HG03139 (cell line): ENCODE measurements at regions not wholly inside any gene's neighbourhood (a gene's known extent, or its start where the extent isn't known, plus 50 kb on each side); places are given as distances from the start of the nearest gene placed in this dataset.

Experiments used
- ATAC-seq: cut with Tn5 transposase; IDR thresholded peaks from one replicate; pipeline ENCODE4 v1.9.1; 2021; ENCODE audit not compliant: unreplicated experiment

DNA sequence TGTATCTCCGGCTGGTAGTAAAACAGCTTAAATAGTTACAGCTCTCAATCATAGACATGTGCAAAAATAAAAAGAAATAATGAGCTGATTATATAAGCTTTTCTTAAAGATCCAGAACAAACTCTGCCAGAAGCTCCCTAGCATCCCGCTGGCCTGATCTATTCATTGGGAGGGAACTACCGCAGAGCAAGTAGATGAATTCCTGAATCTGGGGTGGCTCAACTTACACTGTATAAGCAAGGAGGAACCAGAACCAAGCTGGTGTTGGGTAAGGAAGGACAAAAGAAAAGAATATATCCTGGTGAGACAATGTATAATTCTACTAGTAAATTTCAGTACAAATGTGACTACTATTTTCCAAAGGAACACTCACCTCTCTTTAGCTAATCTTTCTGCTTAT is 1122.2 kb downstream of the OLFM4 start:
- no peak for ATAC-seq

DNA sequence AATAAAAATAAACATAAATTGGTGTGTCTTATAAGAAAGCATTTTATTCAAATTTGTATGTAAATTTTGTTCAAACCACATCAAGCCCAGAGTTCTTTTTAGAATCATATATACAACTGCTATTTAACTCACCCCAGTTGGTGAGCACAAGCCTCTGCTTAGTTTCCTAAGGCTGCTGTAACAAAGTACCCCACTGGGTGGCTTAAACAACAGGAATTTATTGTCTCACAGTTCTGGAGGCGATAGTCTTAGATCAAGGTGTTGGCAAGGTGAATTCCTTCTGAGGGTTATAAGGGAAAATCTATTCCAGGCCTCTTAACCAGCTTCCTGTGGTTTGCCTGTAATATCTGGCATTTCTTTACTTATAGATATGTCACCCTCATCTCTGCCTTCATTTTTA is 1133.5 kb downstream of the OLFM4 start:
- ATAC-seq: no peak

DNA sequence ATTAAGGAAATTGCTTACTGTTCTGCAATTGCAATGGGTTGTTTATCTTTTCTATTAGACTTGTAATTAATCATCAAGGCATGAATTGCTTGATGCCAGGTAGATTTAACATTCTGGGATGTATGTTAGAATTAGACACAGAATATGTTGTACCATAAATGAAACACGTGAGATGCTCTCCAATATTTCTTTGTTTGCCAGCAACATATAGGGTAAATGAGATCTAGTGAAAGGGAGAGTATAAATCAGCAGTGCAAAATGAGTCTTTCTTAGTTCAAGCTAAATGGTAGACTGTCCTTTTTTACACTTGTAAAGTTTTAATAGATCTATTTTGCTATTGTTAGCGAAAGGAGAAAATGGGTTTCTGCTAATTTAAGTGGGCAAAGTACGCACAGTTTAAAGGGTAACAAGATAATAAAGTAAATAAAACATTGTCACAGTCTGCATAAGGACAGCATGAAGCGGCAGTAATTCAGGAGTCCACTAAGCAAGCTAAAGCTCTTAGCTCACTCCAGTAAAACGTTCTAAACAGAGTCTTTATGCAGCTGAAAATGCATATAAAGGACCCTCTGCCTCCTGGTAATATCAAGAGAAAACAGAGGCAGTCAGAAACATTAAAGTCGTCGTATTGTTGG is 1137.1 kb downstream of the OLFM4 start:
- ATAC-seq: no peak

DNA sequence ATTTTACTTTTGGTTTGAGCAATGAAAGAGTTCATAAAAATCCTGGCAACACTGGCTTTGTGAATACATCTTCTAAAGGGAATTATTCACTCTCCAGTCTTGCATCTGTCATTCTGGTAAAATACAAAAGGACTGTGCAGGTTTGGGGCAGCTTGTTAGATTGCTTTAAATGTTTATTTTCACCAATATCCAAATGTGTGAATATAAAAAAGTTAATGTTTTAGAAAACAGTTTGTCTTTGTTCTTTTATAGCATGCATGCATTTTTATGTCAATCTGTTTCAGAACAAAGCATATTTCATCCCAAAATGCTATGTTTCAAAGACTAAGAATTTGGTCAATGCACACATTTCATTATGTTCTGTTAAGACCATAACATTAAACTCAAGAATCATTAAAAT is 1145.4 kb downstream of the OLFM4 start:
- no peak for ATAC-seq

DNA sequence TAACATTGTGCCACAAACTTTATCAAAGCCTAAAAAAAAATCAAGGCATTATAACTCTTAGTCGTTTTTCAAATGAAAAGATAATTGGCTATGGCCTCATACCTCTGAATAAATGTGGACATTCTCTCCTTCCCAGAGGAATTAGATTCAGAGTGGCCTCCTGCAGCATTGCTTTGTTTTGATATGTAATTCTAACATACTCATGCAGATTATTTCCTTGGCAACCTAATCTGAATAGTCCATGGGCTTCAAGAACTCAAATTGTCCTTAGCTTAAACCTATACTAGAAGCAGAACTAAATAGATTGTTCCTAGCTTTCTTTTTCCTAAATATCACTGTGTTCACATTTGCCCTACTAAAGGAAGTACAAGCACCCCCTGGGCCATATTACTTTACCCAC is 1146.9 kb downstream of the OLFM4 start:
- no peak for ATAC-seq

DNA sequence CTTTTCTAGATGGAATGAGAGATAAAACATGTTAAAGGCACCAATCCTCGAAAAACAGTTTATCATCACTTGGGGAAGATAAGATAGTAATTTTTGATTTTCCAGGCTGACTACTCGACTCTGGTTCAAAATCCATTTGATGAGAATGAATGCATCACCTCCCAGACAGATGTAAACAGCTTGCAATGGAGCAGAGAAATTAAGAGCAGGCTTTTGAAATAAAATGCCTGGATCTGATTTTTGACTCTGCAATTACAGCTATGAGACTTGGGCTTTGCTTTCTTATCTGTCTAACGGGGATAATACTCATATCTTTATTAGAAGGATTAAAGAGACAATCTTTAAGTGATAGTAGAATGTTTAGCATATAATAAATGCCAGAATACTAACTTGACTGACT is 1148.9 kb downstream of the OLFM4 start:
- no peak for ATAC-seq

DNA sequence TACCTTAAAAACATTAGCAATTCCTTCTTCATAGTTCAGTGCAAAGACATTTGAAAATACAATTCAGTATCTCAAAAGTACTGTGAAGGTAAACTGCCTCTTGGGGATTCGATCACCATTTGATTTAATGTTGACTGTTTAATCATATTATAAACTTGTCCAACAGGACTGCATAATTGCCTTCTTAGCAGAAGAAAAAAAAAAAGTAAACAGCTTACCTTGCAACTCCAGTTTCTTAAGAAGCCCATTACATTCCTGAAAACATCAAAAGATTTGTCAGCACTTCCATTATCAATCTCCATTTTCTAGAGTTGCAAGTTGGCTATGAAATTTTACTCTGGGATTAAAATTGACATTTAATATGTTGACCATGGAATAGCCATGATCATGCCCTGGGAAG is 1154.6 kb downstream of the OLFM4 start:
- no peak for ATAC-seq

DNA sequence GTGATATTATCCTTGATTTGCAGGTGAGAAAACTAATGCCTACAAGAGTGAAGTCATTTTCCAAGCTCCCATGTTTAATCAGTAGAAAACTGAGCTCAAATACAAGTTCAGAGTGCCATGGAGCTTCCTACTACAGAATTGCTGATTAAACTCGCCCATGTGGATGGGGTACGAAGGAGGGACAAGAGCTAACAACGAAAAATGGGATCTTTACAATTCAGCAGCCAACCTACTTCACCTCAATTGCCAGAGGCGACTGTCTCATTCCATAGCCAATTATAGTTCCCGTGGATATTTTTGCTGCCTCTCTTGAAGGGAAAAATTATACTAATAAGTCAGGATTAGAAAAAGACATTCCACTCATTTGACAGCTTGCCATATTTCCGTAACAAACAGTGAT is 1155.1 kb downstream of the OLFM4 start:
- ATAC-seq: no peak

DNA sequence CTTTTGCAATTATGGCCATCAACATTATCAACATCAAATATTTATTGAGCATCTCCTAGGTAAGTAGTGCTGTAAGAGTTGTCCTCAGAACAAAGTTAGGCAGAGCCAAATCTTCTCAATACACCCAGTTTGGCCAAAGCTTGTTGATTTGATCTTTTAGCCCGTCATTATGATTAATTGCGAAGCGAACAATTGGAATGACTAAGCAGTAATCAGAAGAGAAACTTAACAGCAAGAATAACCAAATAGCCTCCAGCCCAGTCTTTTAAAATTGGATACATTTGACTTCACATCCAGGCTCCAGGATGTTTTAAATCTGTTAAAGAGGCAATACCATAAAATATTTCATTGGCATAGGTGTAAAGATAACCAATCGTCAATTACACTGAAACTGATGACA is 1156.0 kb downstream of the OLFM4 start:
- no peak for ATAC-seq

DNA sequence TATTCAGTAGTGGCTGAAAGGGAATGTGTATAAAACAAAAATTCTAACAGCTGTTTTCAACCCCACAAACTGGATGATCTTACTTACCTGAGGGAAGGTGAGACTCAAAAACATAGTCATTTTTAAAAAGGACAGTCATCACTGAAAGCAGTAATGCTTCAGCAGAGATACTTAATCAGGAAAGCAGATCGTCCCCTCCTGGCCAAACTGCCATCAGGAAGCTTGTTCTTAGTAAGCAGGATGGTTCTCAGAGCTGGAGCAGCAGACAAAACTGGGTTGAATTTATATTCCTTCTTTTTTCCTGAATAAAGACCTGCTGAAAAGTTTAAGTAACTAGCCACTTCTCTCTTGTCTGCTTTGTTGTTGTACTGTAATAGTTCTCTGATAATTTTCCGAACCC is 1156.5 kb downstream of the OLFM4 start:
- no peak for ATAC-seq

DNA sequence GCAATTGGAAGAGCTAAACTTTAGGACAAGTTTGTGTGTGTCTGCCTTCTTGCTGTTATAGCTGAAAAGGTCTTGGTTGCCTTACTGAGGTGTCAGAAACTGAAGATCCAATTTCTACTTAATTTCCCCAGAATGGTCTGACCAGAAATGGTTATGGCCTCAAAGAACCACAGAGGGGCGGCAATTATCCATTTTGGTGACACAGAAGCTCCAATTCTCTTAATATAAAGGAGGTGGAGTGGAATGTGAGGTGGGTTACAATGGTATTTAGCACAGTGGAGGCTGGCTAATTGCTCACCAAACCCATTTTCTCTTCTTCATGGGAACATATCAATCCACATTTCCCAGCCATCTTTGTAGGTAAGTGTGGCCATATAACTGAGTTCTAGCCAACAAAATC is 1157.2 kb downstream of the OLFM4 start:
- ATAC-seq: no peak

DNA sequence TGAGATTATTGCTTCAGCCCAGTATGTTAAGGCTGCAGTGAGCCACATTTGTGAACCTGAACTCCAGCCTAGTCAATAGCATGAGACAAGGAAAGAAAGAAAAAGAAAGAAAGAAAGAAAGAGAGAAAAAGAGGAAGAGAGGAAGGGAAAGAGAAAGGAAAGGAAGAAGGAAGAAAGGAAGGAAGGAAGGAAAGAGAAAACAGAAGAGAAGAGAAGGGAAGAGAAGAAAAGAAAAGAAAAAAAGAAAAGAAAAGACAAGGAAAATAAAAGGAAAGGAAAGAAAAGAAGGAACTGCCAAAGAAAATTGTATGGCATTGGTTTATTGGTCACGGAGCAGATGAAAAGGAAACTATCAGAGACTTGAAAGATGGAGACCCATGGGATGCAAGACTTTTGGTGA is 1158.8 kb downstream of the OLFM4 start:
- no peak for ATAC-seq

DNA sequence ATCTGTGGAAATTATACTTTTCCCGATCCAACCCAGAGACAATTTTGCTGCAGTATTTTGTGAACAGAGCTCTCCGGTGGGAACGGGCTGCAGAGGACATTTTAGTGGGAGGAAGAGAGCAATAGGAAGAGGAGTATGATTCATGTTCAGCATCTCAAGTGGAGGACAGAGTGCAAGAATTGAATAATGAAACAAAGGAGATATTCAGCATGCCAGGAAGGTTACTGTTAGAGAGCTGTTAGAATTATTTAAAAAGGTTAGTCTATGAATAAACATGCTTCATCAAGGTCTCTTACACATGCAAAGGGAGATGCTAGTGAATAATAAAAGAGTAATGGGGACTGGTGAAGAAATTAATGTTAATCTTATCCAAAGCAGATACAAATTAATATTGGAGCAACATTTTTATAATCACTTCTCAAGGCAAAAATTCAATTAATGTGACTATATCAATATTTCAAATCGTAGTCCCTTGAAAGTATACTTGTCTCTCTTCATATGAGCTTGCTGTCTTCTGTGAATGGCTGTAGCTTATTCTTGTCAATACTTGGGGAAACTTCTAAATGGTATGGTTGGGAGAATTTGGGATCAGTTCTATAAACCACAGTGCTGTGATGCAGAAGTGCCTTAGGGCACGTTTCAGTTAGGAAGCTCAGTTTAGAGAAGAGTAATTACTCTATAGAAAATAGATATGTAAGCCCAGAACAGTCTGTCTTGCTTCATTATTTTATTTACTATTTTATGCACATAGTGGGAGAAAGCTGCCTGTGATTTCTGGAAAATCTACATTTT is 1165.8 kb downstream of the OLFM4 start:
- ATAC-seq: no peak

DNA sequence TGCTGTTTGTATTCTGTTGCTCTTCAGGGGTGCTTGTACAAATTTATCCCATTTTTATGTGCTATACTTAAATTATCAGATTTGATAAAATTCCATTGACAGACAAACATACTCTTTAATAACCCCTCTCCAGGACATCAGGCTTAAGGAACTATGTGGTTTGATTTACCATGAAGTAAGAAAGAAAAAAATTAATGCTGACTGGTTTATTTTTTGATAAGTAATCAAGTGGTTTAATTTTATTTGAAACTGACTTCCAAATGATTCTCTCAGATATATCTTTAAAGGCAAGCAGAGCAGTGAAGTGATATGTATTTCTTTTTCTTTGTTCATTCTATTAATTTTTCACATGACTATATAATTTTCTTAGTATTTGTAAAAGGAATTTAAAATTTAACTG is 1168.1 kb downstream of the OLFM4 start:
- no peak for ATAC-seq

DNA sequence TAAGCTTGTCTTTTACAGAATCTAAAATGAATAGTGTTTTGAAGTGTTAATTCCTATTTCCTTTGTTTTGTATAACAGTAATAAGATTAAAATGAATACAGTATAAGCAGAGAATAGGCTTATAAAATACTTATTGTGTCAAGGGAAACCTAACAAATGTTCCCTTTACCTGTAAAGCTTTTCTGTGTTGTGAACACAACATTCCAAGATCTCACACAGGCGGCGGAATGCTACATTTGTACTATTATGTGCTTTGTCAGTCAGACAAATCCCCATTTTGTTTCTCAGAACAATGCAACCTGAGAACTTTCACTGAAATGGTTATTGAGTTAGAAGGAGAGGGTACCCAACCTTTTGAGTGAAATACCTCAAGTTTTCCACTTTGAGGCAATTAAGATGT is 1170.3 kb downstream of the OLFM4 start:
- ATAC-seq: no peak

DNA sequence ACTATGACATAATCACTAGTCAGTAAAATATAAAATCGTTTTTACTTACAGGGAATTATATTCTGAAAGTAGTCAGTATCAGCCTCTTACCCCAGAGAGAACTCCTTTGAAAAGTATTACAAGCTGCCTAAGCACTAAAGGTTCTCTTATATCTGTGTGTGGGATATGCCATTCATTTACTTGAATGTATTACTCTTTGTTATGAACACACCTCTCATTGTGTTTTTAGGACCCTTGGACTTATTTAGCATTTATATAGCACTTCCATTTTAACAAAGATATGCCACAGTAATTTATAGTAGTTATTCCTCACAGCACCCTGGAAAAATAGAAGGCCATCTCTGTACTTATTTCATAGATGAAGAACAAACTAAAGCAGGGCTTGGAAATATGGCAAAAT is 1178.0 kb downstream of the OLFM4 start:
- no peak for ATAC-seq

DNA sequence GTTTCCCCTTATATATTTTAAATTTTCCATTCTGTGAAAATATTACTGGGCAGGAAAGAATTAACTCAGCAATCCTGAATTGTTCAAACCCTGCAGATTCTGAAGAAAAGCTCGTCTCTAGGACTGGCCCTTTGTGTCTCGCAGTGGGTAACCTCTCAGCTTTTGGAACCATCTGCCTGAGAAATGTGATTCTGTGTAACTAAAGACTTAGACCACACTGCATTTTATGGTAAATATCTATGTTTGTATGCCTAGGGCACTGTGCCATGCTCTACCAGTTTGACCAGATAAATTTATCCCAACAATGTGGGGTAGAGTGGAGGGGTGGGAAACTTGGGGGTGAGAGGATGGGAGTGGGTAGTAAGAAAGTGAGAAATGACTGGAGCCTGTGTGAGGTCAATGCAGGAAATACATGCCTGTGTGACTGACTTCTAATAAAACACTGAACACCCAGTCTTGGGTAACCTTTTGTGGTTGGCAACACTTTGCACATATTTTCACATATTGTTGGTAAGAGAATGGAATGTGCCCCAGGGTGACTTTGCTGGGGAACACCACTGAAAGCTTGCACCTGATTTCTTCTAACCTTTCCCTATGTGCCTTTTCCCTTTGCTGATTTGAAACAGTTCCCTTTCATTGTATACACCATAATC is 1181.9 kb downstream of the OLFM4 start:
- ATAC-seq: no peak

DNA sequence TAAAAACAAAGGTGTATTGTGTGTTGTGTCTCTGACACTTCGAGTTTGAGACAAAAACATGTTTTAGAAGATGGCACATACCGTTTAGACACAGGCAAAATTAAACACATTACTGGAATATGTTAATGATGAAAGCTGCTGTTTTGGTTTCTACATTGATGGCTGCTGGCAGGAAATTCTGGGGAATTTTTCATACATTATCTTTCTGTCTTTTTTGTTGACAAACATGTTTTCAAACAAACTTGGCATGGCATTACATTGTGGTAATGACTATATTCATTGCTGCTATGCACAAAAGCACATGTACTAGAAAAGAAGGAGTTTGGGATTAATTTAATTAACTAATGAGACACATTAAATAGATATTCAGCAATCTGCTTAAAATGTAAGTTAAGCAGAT is 1187.6 kb downstream of the OLFM4 start:
- ATAC-seq: no peak

DNA sequence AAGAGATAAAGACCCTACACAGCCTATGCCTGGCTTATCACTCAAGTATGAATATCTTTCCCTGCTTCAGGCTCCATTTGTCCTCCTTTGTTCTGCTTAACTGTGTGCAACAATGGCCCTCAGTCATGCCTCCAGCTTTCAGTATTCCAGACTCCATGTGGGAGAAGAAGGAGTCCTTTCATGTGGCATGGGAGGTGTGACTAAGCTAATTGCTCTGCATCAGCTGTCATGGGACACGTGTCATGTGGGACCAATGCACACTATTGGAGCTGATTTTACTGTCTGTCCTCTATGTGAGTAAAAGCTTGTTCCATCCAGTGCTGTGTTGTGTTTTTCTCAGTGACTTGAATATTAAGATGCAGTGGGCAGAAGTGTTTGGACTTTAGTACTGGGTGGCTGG is 1198.3 kb downstream of the OLFM4 start:
- no peak for ATAC-seq

DNA sequence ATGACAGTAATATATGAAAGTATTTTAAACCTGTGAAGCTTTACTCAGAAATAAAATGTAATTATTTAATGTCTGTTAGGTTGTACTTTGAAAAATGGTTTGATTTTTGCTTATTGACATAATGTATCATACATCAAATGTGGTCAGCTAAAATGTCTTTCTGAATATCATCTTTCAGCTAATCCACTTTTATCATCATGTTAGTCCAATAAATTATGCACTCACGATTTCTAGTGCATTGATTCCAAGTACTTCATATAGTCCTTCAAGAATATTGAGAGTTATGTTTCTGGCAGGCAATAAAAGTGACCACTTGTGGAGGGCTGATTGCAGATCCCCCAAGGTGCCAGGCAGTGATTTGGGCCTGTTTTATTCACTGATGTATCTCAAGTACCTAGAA is 1204.1 kb downstream of the OLFM4 start:
- no peak for ATAC-seq

DNA sequence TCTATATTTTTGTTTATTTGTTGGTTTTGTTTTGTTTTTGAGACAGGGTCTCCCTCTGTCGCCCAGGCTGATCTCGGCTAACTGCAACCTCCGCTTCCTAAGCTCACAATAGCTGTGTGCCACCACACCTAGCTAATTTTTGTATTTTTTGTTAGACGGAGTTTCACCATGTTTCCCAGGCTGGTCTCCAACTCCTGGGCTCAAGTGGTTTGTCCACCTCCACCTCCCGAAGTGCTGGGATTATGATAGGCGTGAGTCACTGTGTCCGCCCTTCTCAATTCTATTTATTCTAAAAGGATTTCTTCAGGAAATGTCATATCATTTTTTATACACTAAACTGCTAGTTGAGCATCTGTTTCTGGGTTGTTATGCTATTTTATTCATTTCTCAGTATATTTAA is 1206.0 kb downstream of the OLFM4 start:
- ATAC-seq: no peak

DNA sequence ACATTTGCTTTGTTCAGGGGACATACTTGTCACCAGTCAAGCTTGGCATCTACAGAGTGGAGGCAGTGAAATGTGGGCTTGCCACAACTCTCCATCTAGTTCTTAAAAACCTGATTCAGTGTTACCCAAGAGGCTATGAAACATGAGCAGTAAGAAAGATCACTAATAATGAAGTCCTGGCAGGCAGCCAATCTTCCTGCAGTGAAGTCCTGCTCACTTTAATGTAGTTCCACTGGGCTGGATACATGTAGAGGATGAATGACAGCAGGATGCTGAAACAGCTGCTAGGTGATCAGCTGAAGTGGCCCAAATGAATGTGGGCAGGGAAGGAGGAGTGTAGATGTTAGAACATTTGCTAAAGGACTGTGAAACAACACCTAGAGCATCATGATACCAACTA is 1213.1 kb downstream of the OLFM4 start:
- ATAC-seq: no peak
